ENCODE measurements at regions not wholly inside any gene's neighbourhood (a gene's known extent, or its start where the extent isn't known, plus 50 kb on each side); places are given as distances from the start of the nearest gene placed in this dataset.
"Not testable (repeated sequence)": the region's sequence is repeated elsewhere in the genome, so short reads cannot be mapped to it uniquely, and the experiment has no call there.

GRCh38 chr4:56139241-56139827, 190.6 kb downstream of the CEP135 start:
- no peak overlapping the region for H3K27ac Mint-ChIP-seq
- peaks cover 11 to 15% of the 10 kb centered on the region in 2 donors for H3K27me3 Mint-ChIP-seq
- DNase-seq (ENCODE audit: low spot score) (no peak), ATAC-seq (no peak)
- no peaks in the 10 kb centered on the region for H3K36me3 Mint-ChIP-seq
- H3K9me3 Mint-ChIP-seq, result no peaks in the 10 kb centered on the region
- no peak overlapping the region for H3K4me3 Mint-ChIP-seq
- H3K4me1 Mint-ChIP-seq (ENCODE audit: low read depth in 2 of 2), result no peaks in the 10 kb centered on the region

GRCh38 chr4:56134834-56135233, 186.1 kb downstream of the CEP135 start:
- not testable (repeated sequence) for H3K9me3 Mint-ChIP-seq; H3K36me3 Mint-ChIP-seq; DNase-seq (ENCODE audit: low spot score); ATAC-seq; H3K27ac Mint-ChIP-seq; H3K4me3 Mint-ChIP-seq; H3K4me1 Mint-ChIP-seq (ENCODE audit: low read depth in 2 of 2)
- peaks cover 7 to 14% of the 10 kb centered on the region in 2 donors for H3K27me3 Mint-ChIP-seq

GRCh38 chr4:56134266-56134665, 185.5 kb downstream of the CEP135 start:
- DNase-seq (ENCODE audit: low spot score) (no peak), ATAC-seq (no peak)
- H3K36me3 Mint-ChIP-seq, result no peaks in the 10 kb centered on the region
- peaks cover 5 to 14% of the 10 kb centered on the region in 2 donors for H3K27me3 Mint-ChIP-seq
- H3K27ac Mint-ChIP-seq, result no peak overlapping the region
- H3K4me3 Mint-ChIP-seq, result no peak overlapping the region
- H3K4me1 Mint-ChIP-seq (ENCODE audit: low read depth in 2 of 2), result no peaks in the 10 kb centered on the region
- no peaks in the 10 kb centered on the region for H3K9me3 Mint-ChIP-seq

- no peak for DNase-seq (ENCODE audit: low spot score)
- no peaks in the 10 kb centered on the region for H3K9me3 Mint-ChIP-seq
- no peaks in the 10 kb centered on the region for H3K36me3 Mint-ChIP-seq
- H3K27me3 Mint-ChIP-seq, result peaks cover 5 to 18% of the 10 kb centered on the region in 2 donors
- no peak overlapping the region for H3K27ac Mint-ChIP-seq
- H3K4me3 Mint-ChIP-seq, result no peak overlapping the region
- ATAC-seq, result no peak
- no peaks in the 10 kb centered on the region for H3K4me1 Mint-ChIP-seq (ENCODE audit: low read depth in 2 of 2)
Observed at GRCh38 chr4:56132835-56133234, 184.1 kb downstream of the CEP135 start.

GRCh38 chr4:56132188-56132587, 183.4 kb downstream of the CEP135 start:
- DNase-seq (ENCODE audit: low spot score); H3K36me3 Mint-ChIP-seq; H3K9me3 Mint-ChIP-seq; H3K4me1 Mint-ChIP-seq (ENCODE audit: low read depth in 2 of 2); H3K27ac Mint-ChIP-seq; ATAC-seq; H3K4me3 Mint-ChIP-seq: not testable (repeated sequence)
- peaks cover 7 to 22% of the 10 kb centered on the region in 2 donors for H3K27me3 Mint-ChIP-seq

- H3K4me1 Mint-ChIP-seq (ENCODE audit: low read depth in 2 of 2), result no peaks in the 10 kb centered on the region
- peaks cover 11 to 34% of the 10 kb centered on the region in 2 donors for H3K27me3 Mint-ChIP-seq
- no peak for ATAC-seq
- H3K36me3 Mint-ChIP-seq, result no peaks in the 10 kb centered on the region
- H3K27ac Mint-ChIP-seq, result peak overlapping the region in 1 of 2 donors; percentile 9
- no peaks in the 10 kb centered on the region for H3K9me3 Mint-ChIP-seq
- no peak overlapping the region for H3K4me3 Mint-ChIP-seq
- DNase-seq (ENCODE audit: low spot score), result no peak
Observed at GRCh38 chr4:56130606-56131155, 181.9 kb downstream of the CEP135 start.

- Mint-ChIP-seq H3K36me3 (no peaks in the 10 kb centered on the region), H3K27ac (no peak overlapping the region), H3K9me3 (no peaks in the 10 kb centered on the region), H3K4me3 (no peak overlapping the region), H3K4me1 (ENCODE audit: low read depth in 2 of 2) (no peaks in the 10 kb centered on the region), H3K27me3 (peaks cover 11 to 29% of the 10 kb centered on the region in 2 donors)
- ATAC-seq, result peak in 1 of 2 donors; percentile 50
- DNase-seq (ENCODE audit: low spot score), result no peak
Observed at GRCh38 chr4:56129431-56129861, 180.7 kb downstream of the CEP135 start.

- no peaks in the 10 kb centered on the region for H3K4me1 Mint-ChIP-seq (ENCODE audit: low read depth in 2 of 2)
- H3K4me3 Mint-ChIP-seq, result no peak overlapping the region
- H3K36me3 Mint-ChIP-seq, result no peaks in the 10 kb centered on the region
- no peaks in the 10 kb centered on the region for H3K9me3 Mint-ChIP-seq
- DNase-seq (ENCODE audit: low spot score) (no peak), ATAC-seq (no peak)
- H3K27ac Mint-ChIP-seq, result no peak overlapping the region
- peaks cover 11 to 27% of the 10 kb centered on the region in 2 donors for H3K27me3 Mint-ChIP-seq
Observed at GRCh38 chr4:56128213-56128612, 179.5 kb downstream of the CEP135 start.

- Mint-ChIP-seq H3K9me3 (no peaks in the 10 kb centered on the region), H3K4me3 (no peak overlapping the region), H3K36me3 (no peaks in the 10 kb centered on the region), H3K27me3 (peaks cover 11 to 27% of the 10 kb centered on the region in 2 donors), H3K27ac (no peak overlapping the region), H3K4me1 (ENCODE audit: low read depth in 2 of 2) (no peaks in the 10 kb centered on the region)
- ATAC-seq (no peak), DNase-seq (ENCODE audit: low spot score) (no peak)
Observed at GRCh38 chr4:56127716-56128115, 179.0 kb downstream of the CEP135 start.

- H3K4me3 Mint-ChIP-seq, result no peak overlapping the region
- H3K4me1 Mint-ChIP-seq (ENCODE audit: low read depth in 2 of 2), result no peaks in the 10 kb centered on the region
- peaks cover 12 to 32% of the 10 kb centered on the region in 2 donors for H3K27me3 Mint-ChIP-seq
- ATAC-seq (no peak), DNase-seq (ENCODE audit: low spot score) (no peak)
- no peaks in the 10 kb centered on the region for H3K9me3 Mint-ChIP-seq
- no peaks in the 10 kb centered on the region for H3K36me3 Mint-ChIP-seq
- H3K27ac Mint-ChIP-seq, result no peak overlapping the region
Observed at GRCh38 chr4:56123547-56123946, 174.8 kb downstream of the CEP135 start.

- peaks cover 12 to 30% of the 10 kb centered on the region in 2 donors for H3K27me3 Mint-ChIP-seq
- H3K36me3 Mint-ChIP-seq, result no peaks in the 10 kb centered on the region
- H3K27ac Mint-ChIP-seq, result no peak overlapping the region
- no peak for DNase-seq (ENCODE audit: low spot score)
- no peaks in the 10 kb centered on the region for H3K4me1 Mint-ChIP-seq (ENCODE audit: low read depth in 2 of 2)
- no peak for ATAC-seq
- H3K4me3 Mint-ChIP-seq, result no peak overlapping the region
- no peaks in the 10 kb centered on the region for H3K9me3 Mint-ChIP-seq
Observed at GRCh38 chr4:56123051-56123450, 174.3 kb downstream of the CEP135 start.

GRCh38 chr4:56118845-56119244, 170.1 kb downstream of the CEP135 start:
- ATAC-seq, result no peak
- DNase-seq (ENCODE audit: low spot score), result no peak
- Mint-ChIP-seq H3K36me3 (no peaks in the 10 kb centered on the region), H3K27me3 (peaks cover 7 to 13% of the 10 kb centered on the region in 2 donors), H3K9me3 (no peaks in the 10 kb centered on the region), H3K4me3 (no peak overlapping the region), H3K4me1 (ENCODE audit: low read depth in 2 of 2) (no peaks in the 10 kb centered on the region), H3K27ac (no peak overlapping the region)

GRCh38 chr4:56118055-56118454, 169.3 kb downstream of the CEP135 start:
- H3K27ac Mint-ChIP-seq, result no peak overlapping the region
- H3K27me3 Mint-ChIP-seq, result peaks cover 7 to 13% of the 10 kb centered on the region in 2 donors
- H3K4me3 Mint-ChIP-seq, result no peak overlapping the region
- H3K4me1 Mint-ChIP-seq (ENCODE audit: low read depth in 2 of 2), result no peaks in the 10 kb centered on the region
- no peaks in the 10 kb centered on the region for H3K36me3 Mint-ChIP-seq
- no peaks in the 10 kb centered on the region for H3K9me3 Mint-ChIP-seq
- ATAC-seq, result no peak
- DNase-seq (ENCODE audit: low spot score), result no peak

- peaks cover 0 to 4% of the 10 kb centered on the region in 2 donors for H3K27me3 Mint-ChIP-seq
- no peak overlapping the region for H3K4me3 Mint-ChIP-seq
- DNase-seq (ENCODE audit: low spot score) (no peak), ATAC-seq (no peak)
- no peaks in the 10 kb centered on the region for H3K9me3 Mint-ChIP-seq
- no peaks in the 10 kb centered on the region for H3K36me3 Mint-ChIP-seq
- H3K4me1 Mint-ChIP-seq (ENCODE audit: low read depth in 2 of 2), result no peaks in the 10 kb centered on the region
- no peak overlapping the region for H3K27ac Mint-ChIP-seq
Observed at GRCh38 chr4:56115898-56116297, 167.2 kb downstream of the CEP135 start.

GRCh38 chr4:56112377-56112776, 163.6 kb downstream of the CEP135 start:
- H3K4me3 Mint-ChIP-seq, result no peak overlapping the region
- DNase-seq (ENCODE audit: low spot score) (no peak), ATAC-seq (no peak)
- H3K36me3 Mint-ChIP-seq, result no peaks in the 10 kb centered on the region
- no peaks in the 10 kb centered on the region for H3K4me1 Mint-ChIP-seq (ENCODE audit: low read depth in 2 of 2)
- no peaks in the 10 kb centered on the region for H3K9me3 Mint-ChIP-seq
- no peak overlapping the region for H3K27ac Mint-ChIP-seq
- H3K27me3 Mint-ChIP-seq, result peaks cover 0 to 5% of the 10 kb centered on the region in 2 donors

Data from natural killer cell treated with Interleukin-12 subunit alpha and Interleukin-12 subunit beta and Interleukin-15 and Interleukin-18, amount 100 ng/mL, for 72 hours (primary cell).